Muscle of back (tissue), 3 donors: ENCODE measurements at regions not wholly inside any gene's neighbourhood (a gene's known extent, or its start where the extent isn't known, plus 50 kb on each side); places are given as distances from the start of the nearest gene placed in this dataset.

Experiments used
- DNase-seq, 3 donors: peaks; one replicate each; pipeline versions ENCODE4 v3.0.0 to v3.0.0-alpha.2; 2013

DNA sequence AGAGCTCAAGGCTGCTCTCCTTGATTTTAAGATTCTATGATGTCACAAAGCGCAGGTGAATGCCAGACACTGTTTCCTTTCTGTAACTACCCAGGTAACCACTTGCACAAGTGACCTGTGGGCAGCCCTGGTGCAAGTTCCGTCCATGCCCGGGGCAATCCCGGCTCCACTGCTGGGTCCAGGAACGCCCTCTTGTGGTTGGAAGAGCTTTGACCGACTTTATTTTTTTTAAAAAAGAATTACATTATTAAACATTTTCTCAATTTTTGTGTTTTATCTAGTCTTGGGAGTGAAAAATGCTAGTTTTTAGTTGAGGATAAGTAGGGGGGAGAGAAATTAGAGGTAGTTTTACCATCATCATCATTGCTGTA is 695.2 kb downstream of the QKI start:
- peak in 1 of 3 donors; percentile 45 for DNase-seq

DNA sequence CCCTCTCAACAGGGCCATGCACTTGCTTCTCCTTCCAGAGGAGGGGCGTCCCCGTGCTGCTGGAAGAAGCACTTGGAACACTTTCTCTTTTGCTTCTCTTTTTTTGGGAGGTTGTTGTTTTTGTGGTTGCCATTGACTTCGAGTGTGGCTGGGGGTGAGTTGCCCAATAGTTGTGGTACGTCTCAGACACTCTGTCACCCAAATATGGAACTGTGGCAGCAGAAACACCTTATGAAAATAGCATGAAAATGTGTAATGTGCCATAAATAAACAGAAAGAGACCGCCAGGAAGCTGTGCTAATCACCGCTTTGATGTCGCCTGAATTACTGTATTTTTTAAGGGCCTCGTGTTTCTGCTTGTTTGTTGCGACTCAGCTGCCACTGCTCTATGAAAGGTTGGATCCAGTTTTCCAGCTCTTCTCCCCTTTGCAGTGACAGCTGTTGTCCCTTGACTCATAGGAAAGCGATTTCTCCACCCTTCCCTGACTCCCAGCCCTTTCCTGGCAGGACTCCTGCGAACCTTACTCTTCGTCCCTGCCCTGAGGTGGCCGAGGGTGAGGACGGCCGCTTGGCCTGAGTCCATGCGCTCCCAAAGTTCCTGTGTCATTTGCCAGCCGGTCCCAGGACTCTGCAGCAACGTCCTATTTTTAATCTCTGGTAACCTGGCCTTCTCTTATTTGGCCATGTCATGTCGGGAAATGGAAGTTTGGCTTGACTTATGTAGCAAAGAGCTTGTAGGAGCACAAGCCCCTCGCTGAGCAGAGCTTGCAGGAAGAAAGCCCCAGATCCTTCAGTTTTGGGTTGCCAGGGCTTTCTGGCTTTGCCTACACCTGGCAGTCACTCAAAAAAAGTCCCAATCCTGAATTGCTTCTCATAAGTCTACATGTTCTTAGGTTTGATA is 694.6 kb downstream of the QKI start:
- DNase-seq = peak; percentile 78 to 82 (median 81)

DNA sequence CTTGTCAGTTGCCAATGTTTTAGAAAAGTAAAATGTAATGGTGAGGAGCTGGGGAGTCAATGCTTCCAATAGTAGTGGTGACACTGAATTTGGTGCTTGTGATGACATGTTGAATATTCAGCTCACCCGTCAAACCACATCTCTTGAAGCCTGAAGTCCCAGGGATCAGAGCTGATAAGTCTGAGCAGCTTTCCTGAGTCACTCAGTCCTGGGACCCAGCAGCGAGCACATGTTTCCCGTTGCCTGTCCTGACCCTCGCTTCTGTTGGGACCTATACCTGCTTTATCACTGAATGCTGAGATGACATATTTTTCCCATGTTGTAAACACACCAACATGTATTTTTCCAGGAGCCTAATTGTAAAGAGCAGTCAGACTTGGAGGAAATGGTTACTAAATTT is 693.6 kb downstream of the QKI start:
- no peak for DNase-seq

DNA sequence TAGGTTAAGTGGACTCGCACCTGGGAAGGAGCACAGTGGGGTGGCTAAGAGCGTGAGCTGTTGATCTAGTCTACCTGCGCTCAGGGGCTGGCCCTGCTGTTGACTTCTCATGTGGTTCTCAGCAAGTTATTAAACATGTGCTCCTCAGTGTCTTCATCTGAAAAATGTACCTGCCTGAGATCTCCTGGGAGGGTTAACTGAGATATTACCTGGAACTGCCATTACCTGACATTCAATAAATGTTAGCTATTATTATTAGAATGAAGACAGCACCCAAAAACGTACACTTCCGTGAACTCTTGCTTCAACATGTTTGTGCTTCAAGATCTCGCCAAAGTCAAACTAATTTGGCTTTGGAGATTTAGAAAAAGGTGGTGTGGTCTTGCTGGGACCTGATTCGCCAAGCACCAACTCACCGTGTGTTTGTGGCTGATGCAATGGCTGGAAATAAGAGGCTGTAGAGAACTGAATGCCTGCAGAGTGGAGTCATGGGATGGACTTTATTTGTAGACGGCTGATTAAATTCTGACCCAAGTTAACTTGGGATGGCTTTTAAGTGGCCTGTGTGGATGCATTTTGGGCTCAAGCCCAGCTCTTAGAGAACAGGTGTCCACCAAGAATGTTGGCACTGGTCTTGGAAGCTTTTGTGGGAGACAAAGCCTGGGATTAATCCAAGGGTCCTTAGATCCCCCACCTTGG is 692.9 kb downstream of the QKI start:
- DNase-seq = peak in 2 of 3 donors; percentile 31 to 68

DNA sequence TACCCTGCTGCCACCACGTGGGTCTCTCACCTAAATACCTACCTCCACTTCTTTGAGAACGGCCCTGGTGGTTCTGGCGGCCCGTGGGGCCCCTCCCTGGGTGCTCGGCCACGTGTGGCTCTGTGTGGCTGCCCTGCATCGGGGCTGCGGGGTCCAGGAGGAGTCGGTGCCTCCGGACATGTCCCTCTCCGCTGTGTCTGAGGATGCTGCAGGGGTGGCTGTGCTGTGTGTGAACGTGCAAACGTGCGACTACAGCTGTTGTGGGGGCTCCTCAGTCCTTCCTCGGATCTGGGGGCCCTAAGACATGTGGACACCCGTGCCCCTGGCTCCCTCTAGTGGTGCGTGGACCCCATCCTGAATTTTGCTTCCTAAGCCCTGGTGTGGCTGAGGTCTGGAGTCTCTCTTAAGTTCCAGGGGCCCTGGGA is 691.8 kb downstream of the QKI start:
- DNase-seq = peak in 2 of 3 donors; percentile 44 to 60

DNA sequence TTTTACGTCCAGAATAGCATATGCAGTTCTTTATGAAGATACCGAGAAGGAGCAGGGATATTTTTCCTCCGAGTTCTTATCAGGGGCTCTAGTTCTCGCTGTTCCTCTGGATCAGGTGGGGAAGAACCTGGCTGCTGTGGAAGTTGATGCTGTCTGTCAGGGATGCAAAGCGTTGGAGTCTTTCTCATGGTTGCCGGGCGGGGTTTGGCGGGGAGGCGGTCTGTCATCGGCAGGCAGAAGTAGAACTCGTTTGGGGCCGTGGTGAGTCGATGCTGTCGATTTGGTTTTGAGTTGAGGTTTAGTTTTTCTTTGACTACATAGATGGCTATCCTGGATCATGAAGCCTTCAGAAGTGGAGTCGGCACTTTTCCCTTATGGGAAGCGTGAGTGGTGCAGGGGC is 691.2 kb downstream of the QKI start:
- no peak for DNase-seq

DNA sequence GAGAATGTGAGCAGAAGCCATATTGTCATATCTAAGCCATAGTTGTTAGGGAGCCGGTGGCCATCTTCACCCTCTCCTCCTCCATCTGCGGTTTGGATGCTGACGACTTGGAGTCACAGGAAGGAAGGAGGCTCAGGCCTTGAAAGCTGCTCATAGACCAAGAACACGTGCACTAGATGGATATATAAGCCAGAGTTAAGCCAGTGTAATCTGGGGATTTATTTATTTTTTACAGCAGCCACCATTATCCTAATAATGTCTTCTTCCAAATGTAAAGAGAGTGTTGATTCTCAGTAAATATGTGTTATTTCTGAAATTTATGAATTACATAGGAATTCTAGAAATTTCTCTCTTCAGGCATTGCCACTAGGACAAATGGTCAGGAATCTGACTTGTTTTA is 689.9 kb downstream of the QKI start:
- DNase-seq = no peak

DNA sequence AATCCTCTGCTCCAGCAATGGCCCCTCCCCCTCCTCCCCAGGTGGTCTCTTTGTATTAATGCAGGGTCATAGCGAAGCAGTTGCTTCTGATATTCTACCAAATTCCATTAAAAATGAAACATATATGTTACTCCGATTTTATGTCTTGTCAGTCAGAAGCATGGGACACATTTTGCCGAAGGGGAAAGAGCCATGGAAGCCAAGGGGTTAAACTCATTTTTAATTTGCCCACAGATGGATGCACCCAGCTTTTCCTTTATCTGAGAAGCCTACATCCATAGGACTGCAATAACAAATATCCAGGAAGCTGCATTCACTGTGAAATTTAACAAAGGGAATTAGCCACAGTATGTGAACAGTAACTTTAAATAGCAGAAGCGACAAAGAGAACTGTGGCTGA is 688.2 kb downstream of the QKI start:
- DNase-seq = no peak

DNA sequence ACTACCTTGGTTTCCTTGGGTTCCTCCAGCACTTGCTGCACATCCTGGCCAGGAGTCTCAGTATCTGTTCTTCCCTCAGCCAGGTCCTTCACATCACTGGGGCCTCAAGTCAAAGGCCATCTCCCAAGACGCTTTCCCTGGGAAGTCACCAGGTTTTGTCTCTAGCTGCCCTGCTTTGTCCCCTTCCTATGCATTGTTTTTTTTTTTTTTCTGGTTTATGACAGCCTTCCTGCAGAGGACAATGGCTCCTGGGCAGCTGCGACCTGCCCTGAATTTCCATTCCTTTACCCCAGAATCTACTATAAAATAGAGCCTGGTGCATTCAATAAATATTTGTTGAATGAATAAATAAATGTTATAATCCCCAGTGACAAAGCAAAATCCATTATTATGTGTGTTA is 687.3 kb downstream of the QKI start:
- no peak for DNase-seq

DNA sequence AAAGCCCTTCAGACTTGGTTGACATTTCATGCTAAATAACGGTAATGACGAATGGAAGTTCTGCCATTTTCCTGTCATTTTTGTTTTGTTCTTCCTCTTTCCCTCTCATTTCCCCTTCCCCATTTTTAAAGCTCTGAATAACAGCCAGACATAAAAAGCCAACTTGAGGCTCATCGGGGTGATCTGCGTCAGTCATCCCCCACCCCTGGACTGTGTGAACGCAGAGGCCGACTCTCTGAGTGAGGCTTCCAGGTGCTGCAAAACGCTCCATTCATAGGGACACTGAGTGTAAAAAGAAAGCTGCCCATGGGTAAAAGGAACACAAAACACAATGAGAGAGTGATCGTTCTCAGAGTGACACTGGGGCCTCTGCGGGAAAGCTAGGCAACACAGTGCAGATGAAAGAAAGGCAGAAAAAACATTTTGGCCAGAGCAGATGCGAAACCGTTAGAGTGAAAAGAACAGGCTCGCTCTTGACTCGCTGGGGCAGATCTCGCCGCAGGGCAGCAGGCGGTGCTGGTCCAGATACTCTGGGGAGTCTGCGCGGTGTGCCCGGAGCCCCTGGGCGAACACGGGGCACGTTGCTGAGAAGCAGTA is 684.8 kb downstream of the QKI start:
- DNase-seq = no peak

DNA sequence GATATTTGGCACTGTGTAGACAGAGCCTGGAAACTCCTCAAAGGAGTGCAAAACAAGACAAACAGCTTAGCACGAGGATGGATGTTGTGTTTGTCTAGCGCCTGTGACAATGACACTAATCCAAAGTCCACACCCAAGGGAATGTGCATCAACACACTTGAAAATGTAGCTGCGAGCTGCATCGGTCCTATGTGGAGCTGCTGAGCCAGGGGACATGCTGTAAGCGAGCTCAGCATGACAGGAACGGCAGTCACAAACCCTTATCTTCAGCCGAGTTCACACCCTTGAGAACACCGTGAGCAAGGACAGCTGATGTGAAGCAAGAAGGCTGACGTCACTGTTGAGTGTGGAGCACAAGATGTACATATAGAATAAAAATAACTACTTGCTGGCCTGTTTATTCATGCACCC is 684.3 kb downstream of the QKI start:
- DNase-seq = peak; percentile 42 to 74 (median 49)

DNA sequence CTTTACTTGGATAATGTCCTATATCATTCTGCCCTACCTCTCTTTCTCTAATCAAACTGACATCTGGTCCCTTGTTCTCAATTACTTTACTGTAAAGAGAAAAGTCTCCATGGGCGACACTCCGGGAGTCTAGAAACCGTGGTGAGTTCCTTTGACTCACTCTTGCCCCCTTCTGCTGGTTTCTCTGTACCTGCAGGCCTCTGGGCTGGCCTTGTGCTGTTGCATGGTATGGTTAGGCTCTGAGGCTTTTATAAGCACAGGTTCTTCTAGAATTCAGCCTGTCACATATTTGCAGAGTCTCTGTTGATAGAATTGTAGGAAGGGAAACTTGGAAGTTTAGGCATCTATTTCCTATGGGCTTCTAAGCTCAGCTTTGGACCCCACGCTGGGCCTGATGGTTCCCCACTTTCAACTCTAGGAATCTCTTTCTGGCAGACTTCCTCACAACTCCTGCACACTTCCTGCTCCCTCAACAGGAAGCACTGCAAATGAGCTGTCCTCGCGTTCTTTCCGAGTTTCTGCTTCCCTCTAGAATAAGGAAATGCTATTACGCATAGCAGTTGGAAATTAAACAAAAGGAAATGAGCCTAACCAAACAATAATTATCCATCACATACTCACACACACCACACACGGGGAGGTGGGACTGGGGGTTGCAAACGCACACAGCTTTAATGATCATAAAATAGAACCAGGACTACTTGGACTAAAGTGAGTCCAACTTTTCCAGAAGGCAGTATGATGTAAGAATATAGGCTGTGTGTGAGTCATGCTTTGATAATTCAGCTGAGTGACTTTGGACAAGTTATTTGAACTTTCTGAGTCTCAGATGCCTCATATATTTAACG is 683.3 kb downstream of the QKI start:
- peak; percentile 64 to 87 (median 65) for DNase-seq

DNA sequence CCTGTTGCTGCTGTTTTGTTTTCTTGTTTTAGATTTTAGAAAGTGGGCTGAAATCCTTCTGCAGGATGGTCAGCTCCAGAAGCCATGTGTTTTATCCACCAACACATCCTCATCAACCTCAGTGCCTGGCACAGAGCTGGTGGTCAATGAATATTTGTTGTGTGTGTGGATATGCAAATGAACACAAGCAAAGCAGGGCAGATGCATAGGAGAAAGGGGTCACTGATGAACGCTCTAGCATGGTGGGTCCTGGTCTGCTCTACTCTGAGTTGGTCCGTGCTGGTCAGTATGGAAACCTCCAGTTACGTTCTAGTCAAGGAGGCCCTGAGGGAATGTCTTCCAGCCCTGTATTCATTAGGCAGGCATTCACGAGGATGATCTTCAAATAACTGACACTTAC is 682.5 kb downstream of the QKI start:
- DNase-seq = no peak

DNA sequence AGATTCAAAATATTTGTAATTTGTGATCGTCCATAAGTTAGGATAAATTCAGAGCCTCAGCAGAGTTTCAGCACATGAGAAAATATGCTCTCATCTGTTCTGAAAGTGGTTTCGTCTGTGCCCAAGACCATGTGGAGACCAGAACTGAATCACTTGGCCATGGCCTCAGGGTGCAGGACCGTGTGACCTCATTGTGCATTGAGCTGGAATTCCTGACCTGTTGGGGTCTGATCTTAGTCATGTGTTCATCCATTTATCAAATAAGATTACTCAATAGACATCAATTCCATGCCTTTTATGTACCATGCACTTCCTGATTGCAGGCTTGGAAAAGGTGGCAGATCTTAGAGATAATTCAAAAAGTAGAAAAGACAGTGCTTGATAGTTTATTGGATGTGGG is 680.5 kb downstream of the QKI start:
- no peak for DNase-seq

DNA sequence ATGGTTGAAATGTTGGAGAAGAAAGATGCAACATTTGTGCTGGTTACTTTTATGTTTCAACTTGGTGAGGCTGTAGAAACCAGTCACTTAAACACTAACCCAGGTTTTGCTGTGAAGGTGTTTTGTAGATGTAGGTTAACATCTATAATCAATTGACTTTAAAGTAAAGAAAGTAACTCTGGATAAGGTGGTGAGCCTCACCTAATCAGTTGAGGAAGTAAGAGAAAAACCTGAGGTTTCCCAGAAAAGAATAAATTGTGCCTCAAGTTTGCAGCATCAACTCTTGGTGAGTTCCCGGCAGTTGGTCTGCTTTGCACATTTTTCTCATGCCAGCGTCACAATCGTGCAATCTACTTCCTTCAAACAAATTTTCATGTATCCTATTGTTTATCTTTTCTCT is 673.4 kb downstream of the QKI start:
- no peak for DNase-seq

DNA sequence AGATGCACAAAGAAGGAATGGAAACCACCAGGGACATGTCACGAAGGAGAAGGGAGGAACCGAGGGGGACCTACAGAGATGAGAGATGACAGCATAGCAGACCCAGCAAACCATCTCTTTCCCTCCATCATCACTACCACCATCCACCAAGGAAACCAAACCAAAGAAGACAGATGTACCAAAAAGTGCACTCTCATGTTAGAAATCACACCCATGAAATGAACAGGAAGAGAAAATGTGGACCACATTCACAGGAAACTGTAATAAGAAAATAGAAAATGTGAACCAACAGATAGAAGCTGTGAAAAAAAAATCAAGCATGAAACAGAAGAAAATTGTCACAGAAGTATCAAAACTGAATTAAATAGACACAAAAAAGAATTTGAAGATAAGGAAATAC is 672.7 kb downstream of the QKI start:
- no peak for DNase-seq

DNA sequence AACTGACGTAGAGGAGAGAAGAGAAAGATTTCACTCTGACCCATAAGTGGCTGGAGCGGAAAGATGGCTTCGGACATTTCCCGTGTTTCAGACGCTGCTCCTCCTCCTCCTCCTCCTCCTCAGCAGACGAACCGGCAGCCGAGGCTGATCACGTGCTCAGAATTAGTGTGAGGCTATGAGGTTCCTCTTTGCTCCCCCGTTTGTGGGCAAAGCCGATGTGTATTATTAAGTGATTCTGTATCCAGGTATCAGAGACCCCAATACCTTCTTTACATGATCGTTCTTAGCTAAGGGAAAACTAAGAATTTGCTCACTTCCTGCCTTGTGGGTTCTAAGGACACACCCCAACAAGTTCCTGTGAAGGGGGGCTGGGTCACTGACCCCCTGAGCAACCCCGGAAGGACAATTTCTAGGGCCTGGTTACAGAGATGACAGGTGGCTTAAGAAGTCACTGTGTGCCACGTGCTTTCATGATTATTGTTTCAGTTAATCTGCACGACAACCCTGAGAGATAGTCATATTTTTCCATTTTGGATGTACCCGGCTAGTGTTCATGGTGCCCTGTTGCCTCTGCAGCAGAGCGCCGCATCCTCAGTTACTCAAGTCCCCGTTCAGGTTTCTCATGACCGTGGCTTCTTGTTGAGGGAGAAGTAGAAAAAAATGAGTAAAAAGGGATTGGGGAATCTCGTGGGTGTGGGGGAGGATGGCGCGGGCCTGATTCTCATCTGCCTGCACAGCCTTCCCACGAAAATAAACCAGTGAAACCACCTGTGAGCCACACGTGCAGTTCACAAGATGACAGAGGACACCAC is 671.8 kb downstream of the QKI start:
- no peak for DNase-seq

DNA sequence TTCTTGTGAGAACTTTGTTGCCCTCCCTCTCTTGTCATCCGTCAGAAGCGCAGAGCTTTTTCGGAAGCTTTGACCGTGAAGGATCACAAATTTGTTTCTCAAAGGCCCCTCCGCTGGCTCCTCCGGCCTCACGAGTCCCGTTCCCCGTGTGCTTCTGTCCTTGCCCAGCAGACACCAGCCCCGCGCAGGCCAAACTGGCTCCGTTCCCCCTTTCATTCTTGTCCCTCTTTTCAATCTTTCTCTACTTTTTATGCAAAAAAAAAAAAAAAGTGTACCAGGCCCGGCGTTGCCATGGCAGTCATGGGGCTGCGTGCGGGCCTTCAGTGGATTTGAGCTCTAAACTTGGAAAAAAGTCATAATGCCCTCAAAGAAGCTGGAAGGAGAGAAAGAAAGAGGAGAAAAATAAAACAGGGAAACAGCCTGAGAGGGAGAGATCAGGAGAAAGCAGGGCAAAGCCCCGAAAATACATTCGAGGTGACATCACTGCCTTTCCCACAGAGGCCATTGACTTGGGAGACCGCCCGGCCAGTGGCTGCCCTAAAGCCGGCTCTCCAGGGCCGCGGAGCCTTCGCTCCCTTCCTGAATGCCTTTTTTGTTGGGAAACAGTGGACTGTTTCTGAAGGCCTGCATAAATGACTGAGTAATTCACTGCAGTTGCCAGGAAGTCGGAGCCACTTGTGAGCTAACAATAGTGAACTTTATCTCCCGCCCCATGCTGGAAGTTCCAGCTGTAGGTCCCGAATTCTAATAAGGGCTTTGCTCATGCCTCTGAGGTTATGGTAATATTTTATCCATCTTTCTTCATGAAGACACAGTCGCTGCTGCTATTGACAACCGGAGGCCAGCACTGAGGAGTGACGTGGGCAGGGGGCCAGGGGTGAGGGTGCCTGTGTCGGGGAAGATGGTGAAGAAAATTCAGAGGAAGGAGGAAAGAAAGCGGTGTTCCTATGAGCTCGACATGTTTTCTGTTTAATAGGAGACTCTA is 670.9 kb downstream of the QKI start:
- DNase-seq = peak; percentile 71 to 89 (median 84)

DNA sequence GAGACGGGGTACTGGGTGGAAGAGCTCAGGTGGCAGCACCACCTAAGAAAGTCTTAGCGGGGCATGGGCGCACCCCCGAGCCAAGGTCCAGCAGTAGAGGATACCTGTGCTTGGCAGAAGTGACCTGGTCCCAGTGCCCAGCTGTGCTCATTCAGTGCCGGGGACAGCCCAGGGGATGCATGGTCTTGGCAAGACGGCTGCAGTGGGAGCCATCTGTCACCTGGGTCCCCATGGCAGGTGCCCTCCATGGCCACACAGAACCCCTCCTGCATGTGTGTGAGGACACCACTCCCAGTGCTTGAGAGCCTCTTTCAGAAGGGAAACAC is 664.7 kb downstream of the QKI start:
- DNase-seq = no peak
